GM21619 (cell line): ENCODE measurements at regions not wholly inside any gene's neighbourhood (a gene's known extent, or its start where the extent isn't known, plus 50 kb on each side); places are given as distances from the start of the nearest gene placed in this dataset.

Experiments
- ATAC-seq: cut with Tn5 transposase; IDR thresholded peaks from one replicate; pipeline ENCODE4 v1.9.1; 2021; ENCODE audit not compliant: unreplicated experiment

DNA sequence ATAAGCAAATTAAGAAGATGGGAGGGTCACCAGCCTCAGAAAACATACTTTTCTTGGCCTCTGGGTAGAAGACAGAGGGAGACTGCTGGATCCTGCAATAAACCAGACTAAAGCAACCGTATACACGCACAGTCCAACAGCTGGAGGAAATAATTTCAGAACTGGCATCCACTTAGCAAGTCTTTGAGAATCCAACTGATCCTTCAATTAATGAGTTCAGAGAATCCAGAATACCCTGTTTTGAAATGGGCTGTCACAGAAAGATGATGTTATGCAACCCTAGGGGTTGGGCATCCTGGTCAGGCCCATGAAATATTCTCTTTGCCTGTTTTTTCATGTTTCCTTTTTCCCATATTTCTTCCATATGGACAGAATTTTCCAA is 134.0 kb upstream of the MAGI3 start:
- ATAC-seq: no peak

DNA sequence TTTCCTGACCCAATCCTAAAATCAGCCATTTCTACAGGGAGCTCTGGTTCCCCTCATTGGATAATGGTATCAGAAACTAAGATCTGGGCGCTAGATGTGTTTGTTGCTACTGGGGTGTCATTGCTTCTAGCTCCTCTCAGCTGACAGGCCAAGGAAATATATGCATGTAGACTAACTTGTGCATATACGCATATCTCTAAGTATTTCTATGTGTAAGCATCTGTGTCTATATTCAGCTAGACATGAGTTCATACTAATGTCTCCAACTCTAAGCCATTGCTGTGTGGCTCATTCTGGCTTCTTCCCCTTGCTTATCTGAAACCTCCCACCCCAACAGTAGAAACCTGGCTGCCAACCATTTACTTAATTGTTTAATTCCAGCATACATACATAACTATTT is 130.3 kb upstream of the MAGI3 start:
- no peak for ATAC-seq

DNA sequence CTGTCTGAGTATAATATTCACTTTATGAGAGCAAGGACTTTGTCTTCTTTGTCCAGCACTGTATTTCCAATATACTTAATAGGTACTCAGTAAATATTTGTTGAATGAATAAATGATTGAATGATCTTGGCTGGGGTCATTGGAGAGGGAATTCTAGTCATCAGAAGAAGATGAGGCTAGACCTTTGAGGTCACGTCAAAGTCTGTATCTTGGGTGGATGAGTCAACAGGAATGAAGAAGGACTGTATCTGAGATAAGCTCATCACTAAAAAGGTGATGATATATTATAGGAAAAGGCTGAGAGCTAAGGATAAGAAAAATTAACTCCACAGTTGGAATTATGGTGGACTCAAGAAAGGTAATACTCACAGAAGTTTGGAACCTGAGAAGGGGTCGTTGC is 125.1 kb upstream of the MAGI3 start:
- no peak for ATAC-seq

DNA sequence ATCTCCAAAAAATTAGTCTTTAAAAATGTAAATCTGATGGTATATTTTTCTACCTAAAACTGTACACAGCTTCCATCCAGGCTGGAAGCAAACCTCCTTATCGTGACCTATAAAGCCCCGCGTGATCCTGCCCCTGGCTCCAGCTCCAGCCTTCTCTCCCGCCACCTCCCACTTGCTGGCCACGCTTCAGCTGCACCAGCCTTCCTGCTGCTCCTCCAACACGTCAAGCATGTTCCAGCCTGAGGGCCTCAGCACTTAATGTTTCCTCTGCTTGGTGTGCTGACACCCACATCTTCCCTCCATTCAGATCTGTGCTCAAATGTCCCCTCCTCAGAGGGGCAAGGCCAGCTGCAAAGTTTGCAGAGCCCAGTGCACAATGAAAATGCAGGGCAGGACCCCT is 123.5 kb upstream of the MAGI3 start:
- ATAC-seq: no peak

DNA sequence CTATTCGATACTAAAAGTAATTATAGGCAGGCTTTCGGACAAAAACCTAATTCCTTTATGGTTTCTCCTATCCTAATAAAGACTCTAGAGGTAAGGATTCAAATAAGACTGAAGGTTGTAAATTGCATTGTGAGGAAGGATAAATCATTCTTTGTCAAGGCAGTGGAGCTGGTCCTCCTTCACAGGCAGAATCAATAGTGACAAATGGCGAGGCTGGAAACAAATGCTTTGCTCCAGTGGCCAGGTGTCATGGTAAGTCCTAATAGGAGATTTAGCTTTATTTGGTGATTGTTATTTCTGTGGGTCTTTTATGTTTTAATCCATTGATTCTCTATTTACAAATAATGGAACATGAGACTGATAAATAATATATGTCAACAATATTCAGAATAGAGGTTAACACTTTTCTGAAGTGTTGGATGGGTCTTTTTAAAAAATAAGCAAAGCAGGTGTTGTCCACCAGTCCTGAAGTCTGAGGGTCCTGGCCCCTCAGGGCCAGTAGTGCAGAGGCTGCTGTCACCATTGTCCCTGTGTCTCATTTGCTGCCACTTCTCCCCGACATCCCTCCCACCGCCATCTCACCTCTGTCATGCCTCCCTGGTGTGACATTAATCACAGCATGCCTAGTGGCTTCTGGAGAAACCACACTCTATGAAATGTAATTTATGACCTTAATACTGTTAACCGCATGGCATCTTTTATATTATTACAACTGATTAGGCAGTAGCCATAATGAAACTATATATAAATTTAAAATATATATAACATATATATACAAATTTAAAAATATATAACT is 120.9 kb upstream of the MAGI3 start:
- ATAC-seq: no peak

DNA sequence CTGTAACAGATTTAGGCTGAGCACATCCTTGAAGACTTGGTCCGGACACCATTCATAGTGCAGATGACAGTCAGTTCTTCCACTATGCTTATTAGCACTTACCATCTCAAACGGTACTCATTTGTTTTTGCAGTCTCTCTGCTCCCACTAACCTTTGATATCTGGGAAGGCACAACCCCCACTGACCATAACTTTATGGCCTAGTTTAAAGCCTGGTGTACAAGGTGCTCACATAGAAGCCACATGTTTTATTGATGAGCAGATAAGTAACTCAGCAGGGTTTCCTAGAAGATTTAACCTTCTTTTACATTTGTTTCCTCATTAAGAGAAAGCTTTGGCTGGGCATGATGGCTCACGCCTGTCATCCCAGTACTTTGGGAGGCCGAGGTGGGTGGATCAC is 119.3 kb upstream of the MAGI3 start:
- ATAC-seq: no peak

DNA sequence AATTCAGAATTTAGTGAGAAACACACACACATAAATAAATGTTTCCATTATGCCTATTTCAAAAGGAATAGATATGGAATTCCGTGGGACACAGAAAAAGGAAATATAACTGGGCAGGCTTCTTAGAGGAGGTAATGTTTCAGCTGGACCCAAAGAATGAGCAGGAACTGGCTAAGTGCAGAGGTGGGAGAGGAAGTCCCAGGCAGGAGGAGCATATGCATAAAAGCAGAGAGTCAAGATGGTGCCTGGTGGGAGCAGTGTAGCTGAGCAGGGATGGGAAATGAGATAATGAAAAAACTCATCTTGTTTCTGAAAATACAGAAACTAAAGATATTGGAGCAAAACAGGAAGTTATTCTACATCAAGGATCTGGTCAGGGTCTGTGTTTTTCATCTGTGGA is 115.2 kb upstream of the MAGI3 start:
- ATAC-seq: no peak

DNA sequence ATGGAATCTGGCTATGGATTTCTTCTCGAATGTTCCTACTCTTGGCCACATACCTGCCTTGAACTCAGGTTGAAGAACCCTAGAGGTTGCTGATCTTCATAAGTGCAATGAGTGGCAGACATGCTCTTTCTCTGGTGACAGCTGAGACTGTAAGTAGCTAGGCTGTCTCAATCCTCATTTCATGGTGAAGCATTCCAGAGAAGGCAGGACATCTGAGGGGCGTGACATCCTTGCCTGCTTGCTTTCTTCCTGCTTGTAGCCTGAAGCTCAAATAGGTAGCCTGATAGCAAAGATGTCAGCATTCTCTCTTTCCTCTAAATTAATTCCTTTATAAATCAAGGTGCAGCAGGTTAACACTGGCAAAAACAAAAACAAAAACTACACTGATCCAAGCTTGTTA is 114.6 kb upstream of the MAGI3 start:
- ATAC-seq: no peak

DNA sequence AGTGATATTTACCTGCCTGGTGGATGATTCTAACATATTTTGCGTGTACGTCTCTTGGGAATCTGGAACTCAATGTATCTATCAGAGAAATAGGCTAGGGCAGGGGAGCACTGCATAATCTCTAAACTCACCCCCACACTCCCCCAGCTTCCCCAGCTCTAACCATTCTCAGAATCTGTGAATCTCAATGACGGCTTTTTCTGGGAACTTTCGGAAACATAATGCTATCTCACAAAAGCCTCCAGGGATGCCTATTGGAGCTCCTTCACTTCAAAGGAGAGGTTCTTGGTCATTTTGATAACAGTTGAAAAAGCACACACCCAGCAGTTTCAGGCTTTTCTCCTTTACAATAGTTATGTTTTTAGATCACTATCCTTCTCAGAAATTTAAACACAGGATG is 113.8 kb upstream of the MAGI3 start:
- no peak for ATAC-seq

DNA sequence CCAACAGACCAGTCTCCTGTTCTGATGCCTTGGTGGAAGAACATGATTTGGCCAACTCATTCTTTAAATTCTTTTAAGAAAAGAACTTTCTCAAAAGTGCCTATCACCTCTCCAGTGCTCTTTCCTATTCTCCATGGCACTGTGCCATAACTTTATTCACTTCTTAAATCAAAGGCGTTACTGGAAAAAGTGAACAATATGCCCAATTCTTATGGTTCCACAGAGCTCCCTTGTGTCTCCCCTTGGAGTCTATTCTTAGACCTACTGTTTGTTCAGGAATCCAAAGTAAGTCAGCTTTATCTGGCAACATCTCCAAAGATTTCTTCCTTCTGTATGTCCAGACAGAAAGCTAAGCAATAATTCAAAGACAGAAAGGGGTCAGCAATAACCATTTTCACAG is 111.9 kb upstream of the MAGI3 start:
- no peak for ATAC-seq

DNA sequence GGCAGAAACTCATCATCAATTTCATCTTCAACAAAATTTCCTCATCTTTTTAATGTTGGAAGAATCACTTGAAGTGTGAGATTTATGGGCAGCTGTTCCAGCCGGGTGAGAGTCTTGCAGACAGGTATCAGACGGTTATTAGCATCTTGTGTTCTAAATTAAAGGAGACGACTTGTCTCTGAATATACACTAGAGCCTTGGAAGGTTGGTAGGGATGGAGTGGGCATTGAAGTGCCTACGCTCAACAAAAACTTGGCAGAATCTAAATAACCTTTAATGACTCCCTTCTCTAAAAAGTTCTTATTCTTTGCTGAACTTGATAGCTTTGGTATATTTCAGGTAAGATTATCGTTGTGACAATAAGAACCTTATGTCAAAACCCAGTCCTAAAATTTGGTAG is 111.5 kb upstream of the MAGI3 start:
- no peak for ATAC-seq

DNA sequence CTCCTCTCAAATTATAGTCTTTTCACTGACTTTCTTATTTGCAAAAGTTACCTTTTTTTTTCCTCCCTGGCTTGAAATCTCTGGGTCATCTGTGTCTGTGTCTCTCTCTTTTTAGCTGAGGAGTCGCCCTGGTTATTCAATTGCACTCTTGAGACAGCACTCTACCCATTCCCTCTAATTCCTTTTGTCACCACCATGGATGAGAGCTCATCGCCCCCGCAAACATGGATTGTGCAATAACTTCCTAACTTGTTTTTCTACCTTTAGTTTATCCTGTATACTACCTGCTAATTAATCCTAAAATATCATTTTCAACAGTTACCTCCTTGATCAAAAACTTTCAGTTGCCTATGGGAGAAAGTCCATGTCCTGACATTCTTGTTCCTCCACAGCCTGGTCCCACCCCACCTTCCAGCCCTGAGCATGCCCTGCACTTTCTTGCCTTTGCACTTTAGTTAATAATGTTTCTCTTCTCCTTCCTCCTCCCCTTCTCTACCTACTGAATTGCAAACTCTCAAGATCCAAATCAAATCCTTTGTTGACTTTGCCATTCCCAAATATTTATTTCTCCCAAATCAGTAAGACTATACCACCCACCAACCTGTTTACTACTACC is 110.4 kb upstream of the MAGI3 start:
- ATAC-seq: no peak

DNA sequence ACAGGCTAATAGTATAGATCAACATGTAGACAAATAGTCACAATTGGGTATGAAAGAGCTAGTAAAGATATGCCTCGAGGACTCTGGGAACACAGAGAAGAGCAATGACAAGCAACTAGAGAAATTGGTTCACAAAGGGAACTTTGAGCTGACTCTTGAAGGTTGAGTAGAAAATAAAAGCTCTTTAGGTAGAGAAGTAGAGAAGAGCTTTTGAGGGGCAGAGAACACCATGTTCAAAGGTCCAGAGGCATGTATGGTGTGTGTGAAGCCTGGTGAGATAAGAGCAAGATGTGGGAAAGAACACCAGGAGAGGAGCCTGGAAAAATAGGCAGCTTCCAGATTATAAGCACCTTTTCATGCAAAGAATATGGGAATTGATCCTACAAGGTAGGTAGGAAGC is 109.7 kb upstream of the MAGI3 start:
- no peak for ATAC-seq

DNA sequence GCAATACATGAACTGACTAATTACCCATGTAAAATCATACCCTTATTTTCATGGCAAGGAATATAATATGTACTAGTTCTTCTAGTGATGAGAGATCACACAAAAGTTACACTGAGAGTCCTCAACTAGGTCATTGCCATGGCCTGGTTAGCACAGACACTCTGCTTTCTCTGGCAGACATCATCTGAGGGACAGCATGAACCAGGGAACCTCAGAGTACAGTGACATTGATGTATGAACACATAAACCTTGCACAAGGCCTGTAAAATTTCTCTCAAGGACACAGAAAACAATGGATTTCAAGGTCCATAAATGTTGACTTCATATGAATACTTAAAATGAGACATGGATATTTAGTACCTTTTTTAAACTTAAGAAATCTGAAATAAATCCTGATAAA is 108.8 kb upstream of the MAGI3 start:
- no peak for ATAC-seq

DNA sequence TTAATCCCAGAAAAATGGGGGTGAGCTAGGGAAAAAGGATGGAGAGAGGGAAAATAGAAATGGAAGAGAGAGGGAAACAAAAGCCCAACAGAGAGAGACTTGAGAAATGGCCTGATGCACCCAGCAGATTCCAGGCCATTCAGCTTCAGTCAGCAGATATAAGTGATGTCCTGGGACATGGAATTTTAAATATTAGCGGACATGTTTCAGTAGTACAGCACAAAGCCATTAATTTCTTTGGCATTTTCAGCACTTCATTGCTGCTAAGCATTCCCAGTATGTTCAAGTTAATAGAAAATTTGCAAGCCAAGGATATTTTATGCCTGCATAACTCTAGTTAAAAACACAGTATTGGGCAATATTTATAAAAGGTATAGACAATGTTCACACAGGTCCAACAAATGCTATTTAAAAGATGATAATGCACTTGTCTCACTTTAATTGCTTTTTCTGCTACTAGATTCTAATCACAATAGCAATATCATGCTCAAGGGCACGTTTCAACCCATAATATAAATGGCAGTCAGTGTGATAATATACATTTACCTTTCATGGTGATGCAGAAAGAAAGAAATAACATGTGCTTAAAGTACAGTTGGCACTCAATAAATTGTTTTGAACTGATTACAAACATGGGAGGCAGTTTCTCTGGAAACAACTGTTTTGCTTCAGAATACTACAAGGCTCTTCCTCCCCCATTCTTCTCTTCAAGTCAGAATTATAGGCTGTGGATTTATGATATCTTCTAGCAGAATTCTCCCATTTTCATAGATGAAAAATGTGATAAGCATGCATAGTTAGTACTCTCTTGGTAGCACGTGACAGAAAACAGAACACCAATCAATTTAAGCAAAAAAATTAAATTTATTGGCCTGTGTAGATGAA is 108.1 kb upstream of the MAGI3 start:
- ATAC-seq: no peak

DNA sequence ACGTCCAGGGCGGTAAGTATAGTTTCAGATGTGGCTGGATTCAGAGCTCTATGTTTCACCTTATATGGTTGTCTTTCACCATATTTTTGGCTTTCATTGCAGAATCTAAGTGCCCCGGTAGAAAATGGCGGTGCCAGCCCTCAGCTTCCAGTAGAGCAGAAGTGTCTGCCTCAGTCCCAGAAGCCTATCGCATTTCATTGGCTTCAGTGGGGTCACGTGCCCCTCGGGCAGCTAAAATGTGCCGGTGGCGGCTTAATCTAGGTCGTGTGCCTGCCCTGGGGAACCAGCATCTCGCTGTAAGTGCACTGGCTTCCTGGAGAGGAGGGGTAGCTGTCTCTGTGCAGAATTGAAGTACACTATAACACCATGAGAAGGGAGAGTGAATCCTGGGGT is 107.4 kb upstream of the MAGI3 start:
- no peak for ATAC-seq

DNA sequence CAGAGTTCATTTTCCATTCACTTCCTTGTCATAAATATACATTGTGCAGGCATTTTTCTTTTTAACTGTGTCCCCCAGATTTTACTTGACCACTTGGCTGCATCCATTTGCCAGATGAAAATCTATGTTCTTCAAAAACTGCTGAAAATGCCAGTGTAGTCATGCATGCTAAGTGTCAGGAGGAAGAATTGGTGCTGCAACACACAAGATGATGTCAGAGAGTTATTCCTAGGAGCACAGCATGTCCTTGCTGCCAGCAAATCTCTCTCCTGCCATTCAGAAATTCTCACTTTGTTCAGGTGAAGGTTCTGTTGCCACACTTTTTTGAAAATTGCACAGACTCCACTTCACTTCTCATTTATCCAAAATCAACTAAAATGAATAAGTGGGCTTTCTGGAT is 106.4 kb upstream of the MAGI3 start:
- ATAC-seq: no peak

DNA sequence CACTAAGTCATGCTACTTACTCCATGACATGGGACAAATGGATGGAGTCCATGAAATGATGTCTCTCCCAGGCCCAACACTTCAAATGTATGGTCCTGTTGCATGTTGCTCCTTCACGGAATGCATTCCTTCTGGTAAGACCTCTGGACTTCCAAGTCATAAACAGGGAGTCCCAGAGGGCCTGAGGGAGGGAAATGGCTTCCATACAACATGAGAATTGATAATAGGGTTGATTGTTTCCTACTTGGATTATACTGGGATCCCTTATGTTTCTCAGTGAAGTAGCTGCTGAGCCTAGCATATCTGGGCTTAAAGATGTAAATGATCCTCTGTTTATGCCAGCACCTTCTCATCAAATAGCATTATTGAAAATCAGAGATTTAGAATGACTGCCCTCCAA is 104.2 kb upstream of the MAGI3 start:
- no peak for ATAC-seq

DNA sequence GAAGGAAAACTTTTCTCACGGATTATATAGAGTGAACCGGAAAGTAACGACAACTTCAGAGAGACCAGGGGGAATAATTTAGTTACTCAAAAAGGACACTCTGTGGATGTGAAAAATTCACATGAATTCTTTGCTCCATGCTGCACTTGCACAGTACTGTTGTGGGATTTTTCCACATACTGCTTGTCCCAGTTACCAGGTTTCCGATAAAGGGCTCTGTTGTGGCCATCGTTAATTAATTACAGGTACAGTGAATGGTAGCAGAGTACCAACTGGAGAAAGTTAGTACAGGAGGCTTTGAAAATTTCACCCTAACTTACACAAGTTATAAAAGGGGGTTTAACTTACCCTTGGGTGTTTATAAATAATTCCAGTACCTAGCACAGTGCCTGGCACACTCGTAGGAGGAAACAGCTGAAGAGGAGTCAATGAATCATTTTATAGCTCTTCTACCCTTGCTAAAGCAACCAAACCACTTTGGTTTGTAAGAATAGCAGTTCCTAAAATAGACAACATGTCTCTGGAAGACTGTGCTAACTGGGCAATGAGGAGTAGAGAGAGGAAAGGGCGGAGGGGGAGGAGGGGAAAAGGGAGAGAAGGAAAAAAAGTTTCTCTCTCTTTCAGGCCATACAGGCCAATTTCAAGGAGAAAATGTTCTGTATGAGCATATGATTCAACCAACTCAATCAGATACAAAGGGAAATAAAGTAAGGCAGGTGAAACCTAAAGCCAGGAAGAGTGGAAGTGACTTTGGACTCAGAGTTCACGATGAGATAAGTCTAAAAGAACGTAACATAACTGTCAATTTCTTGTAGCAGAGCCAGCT is 98.3 kb upstream of the MAGI3 start:
- no peak for ATAC-seq

DNA sequence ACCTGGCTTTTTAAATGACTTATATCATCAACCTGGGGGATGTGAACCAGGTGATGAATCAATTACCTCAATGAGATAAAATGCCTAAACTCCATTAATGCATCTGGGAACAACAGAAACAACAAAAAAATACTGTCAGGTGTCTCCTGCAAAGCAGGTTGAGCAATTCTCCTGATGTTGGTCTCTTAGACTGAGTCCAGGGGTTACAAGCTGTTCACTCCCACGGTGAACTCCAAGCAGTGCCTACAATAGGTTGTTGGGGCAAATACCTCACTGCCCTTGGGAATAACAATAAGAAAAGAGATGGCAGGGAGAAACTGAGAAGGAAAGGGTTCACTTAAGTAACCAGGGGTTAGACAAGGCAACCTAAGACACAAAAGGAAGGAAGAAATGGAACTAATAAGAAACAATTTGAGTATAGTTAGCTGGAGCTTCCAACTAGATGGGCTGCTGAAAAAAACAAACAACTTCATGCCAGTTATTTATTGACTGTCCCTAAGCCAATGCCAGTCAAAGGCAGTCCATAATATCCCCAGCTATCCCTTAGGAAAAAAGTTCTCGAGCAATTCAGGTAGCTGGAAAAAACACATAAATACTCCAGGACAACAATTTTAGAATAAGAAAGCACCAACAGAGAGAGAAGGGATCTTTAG is 97.6 kb upstream of the MAGI3 start:
- ATAC-seq: no peak

DNA sequence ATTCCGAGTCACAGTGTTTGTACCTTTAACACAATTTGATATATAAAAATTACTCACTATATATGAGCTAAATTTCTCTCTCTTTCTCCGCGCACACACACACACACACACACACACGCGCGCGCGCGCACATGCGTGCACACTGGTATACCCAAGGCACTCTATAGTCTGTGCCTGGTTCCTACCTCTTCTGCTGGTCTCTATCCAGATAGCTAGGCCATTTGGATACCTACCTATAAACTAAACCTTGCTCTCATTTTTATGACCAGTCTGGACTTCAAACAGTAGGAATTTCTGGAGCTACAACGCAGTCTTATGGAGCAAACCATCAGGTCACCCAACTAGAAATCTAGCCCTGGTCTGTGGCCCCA is 97.1 kb upstream of the MAGI3 start:
- no peak for ATAC-seq
